Heart left ventricle (tissue), 16 donors: ENCODE measurements at regions not wholly inside any gene's neighbourhood (a gene's known extent, or its start where the extent isn't known, plus 50 kb on each side); places are given as distances from the start of the nearest gene placed in this dataset.

Experiments
- ATAC-seq, 4 donors: fragments of 200-7000 bp; cut with Tn5 transposase; one replicate each; pipeline ENCODE4 v1.9.1; 2020 to 2022; ENCODE audit warnings: moderate library complexity in 4 of 4, mild to moderate bottlenecking in 3 of 4, moderate number of reproducible peaks in 1 of 4
- DNase-seq, 5 donors: peaks; one replicate each; pipeline ENCODE4 v3.0.0-alpha.2; 2020
- H3K27ac ChIP-seq, 12 donors: fragments of 200-600 bp; sonication (generic) in 4 of 12; one replicate each; pipeline versions ENCODE4 v1.5.0 to v1.8.0; 2016 to 2022; ENCODE audit warnings: mild to moderate bottlenecking in 2 of 12
- H3K27me3 ChIP-seq, 9 donors: fragments of 200-600 bp; sonication (generic) in 2 of 9; one replicate each; pipeline versions ENCODE4 v1.5.1 to v1.8.0; 2016 to 2022; ENCODE audit warnings: mild to moderate bottlenecking in 3 of 9
- H3K36me3 ChIP-seq, 9 donors: fragments of 200-600 bp; sonication (generic) in 2 of 9; one replicate each; pipeline versions ENCODE4 v1.5.0 to v1.8.0; 2018 to 2022; ENCODE audit warnings: mild to moderate bottlenecking in 2 of 9
- H3K4me1 ChIP-seq, 12 donors: fragments of 200-600 bp; sonication (generic) in 4 of 12; one replicate each; pipeline versions ENCODE4 v1.5.0 to v1.8.0; 2016 to 2022; ENCODE audit warnings: mild to moderate bottlenecking in 3 of 12
- H3K4me3 ChIP-seq, 12 donors: fragments of 200-600 bp; sonication (generic) in 4 of 12; one replicate each; pipeline versions ENCODE4 v1.5.0 to v1.8.0; 2017 to 2022; ENCODE audit warnings: mild to moderate bottlenecking in 9 of 12, moderate library complexity in 4 of 12
- H3K9me3 ChIP-seq, 12 donors: fragments of 200-600 bp; sonication (generic) in 4 of 12; one replicate each; pipeline versions ENCODE4 v1.5.0 to v1.8.0; 2016 to 2022; ENCODE audit warnings: mild to moderate bottlenecking in 1 of 12
- POLR2A ChIP-seq, 2 donors: fragments of 450-650 bp; IDR thresholded peaks; one replicate each; pipeline ENCODE4 v1.6.1; 2017; ENCODE audit warnings: antibody characterized with exemption in 2 of 2, mild to moderate bottlenecking in 2 of 2, moderate library complexity in 2 of 2
- WGBS, 4 donors: extraction: QIAGEN DNeasy Blood & Tissue Kit in 2 of 4; methylation state at CpG; one replicate each; pipeline versions ENCODE4 v1.1.5 to v1.1.7; 2013 to 2018; 5-methylcytosine and 5-hydroxymethylcytosine counted together
- intact Hi-C, 10 donors: fragments of 100-400 bp; cut with DNase I; formaldehyde crosslinking; loops; one replicate each; pipeline versions ENCODE4 v1.11.1 to v1.14.2; 2022
- TF ChIP-seq, protein P1 (sequence below), 12 donors: fragments of 200-600 bp; sonication (generic) in 4 of 12; IDR thresholded peaks; one replicate each; pipeline versions ENCODE4 v1.5.0 to v1.8.0; 2018 to 2022; ENCODE audit warnings: antibody characterized with exemption in 12 of 12, mild to moderate bottlenecking in 5 of 12
- donor health status: ischemic (EF 13 %, LVEDD 7.1; RV severe dilation, severe dysfunction).
- donor health status: healthy with polysubstance abuse.
- donor health status: DM: no; HTN: yes; CAD: no.
- donor health status: DM: no; HTN: no; CAD: no.
- donor health status: ischemic (EF 25% LVEDD 6.9; RV normal size, moderate dysfunction).
- donor health status: ischemic (EF 25% LVEDD 5.7; RV mildly dilated, moderate dysfunction).
- donor health status: healthy.
- donor health status: DM: yes; HTN: yes; CAD: no.
- donor health status: ischemic (EF 35%, LVEDD 5.7; RV mildly dilated, moderate dysfunction).
- donor health status: nonischemic (EF 11% LVEDD 7.7; RV severe dilation, severe dysfunction).
- donor health status: DM: yes; HTN: yes; CAD: no.
- donor health status: PGD.
- donor health status: ischemic (EF 29% LVEDD 5.4; RV normal size, mild dysfunction).
- donor health status: nonischemic (EF 23%, LVEDD 6.1; RV moderate dilation, normal function).

GRCh38 chr18:70446063-70446462, 157.2 kb downstream of the SOCS6 start:
- no peaks in the 10 kb centered on the region for H3K27me3 ChIP-seq
- TF ChIP-seq, protein P1, sequence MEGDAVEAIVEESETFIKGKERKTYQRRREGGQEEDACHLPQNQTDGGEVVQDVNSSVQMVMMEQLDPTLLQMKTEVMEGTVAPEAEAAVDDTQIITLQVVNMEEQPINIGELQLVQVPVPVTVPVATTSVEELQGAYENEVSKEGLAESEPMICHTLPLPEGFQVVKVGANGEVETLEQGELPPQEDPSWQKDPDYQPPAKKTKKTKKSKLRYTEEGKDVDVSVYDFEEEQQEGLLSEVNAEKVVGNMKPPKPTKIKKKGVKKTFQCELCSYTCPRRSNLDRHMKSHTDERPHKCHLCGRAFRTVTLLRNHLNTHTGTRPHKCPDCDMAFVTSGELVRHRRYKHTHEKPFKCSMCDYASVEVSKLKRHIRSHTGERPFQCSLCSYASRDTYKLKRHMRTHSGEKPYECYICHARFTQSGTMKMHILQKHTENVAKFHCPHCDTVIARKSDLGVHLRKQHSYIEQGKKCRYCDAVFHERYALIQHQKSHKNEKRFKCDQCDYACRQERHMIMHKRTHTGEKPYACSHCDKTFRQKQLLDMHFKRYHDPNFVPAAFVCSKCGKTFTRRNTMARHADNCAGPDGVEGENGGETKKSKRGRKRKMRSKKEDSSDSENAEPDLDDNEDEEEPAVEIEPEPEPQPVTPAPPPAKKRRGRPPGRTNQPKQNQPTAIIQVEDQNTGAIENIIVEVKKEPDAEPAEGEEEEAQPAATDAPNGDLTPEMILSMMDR (IDR thresholded peaks at IDR 0.05), result no peak
- TF ChIP-seq POLR2A (IDR thresholded peaks at IDR 0.05), result no peak
- no peak for DNase-seq
- intact Hi-C loops, result no loop called here
- no peak overlapping the region for H3K4me3 ChIP-seq
- 66 to 73% (median 67%) methylated on average over 3 of the region's 3 CpGs for WGBS, 4 donors
- no peaks in the 10 kb centered on the region for H3K36me3 ChIP-seq
- H3K9me3 ChIP-seq, result peaks cover 0 to 26% (median 15%) of the 10 kb centered on the region in 12 donors
- no peak for ATAC-seq
- H3K27ac ChIP-seq, result no peak overlapping the region
- no peaks in the 10 kb centered on the region for H3K4me1 ChIP-seq

DNA sequence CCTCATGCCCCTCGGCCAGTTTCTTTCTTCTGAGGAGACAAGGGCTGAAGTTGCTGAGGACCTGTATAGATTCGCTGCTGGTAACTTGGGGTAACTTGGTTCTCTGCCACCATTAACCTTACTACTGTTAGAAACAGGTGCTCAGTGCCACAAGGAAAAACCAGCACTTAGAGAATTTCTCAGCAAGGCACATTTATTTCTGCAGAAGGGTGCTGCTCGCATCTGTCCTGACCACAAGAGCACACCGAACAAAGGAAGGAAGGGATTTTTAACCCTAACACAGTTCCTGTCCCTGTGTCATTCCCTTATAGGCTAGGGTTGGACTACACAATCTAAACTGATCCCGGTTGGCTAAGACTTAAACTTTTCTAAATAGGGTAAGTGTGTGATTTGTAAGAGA, 154.1 kb downstream of the SOCS6 start:
- ATAC-seq (no peak), DNase-seq (no peak)
- no peak for TF ChIP-seq POLR2A (IDR thresholded peaks at IDR 0.05)
- TF ChIP-seq, protein P1 (IDR thresholded peaks at IDR 0.05), result no peak
- intact Hi-C loops, result no loop called here
- no peaks in the 10 kb centered on the region for H3K4me1 ChIP-seq
- no peak overlapping the region for H3K27ac ChIP-seq
- H3K4me3 ChIP-seq, result no peak overlapping the region
- 82 to 98% (median 93%) methylated on average over 5 of the region's 5 CpGs for WGBS, 4 donors
- H3K36me3 ChIP-seq, result no peaks in the 10 kb centered on the region
- H3K27me3 ChIP-seq, result no peaks in the 10 kb centered on the region
- peaks cover 0 to 26% (median 15%) of the 10 kb centered on the region in 12 donors for H3K9me3 ChIP-seq

DNA sequence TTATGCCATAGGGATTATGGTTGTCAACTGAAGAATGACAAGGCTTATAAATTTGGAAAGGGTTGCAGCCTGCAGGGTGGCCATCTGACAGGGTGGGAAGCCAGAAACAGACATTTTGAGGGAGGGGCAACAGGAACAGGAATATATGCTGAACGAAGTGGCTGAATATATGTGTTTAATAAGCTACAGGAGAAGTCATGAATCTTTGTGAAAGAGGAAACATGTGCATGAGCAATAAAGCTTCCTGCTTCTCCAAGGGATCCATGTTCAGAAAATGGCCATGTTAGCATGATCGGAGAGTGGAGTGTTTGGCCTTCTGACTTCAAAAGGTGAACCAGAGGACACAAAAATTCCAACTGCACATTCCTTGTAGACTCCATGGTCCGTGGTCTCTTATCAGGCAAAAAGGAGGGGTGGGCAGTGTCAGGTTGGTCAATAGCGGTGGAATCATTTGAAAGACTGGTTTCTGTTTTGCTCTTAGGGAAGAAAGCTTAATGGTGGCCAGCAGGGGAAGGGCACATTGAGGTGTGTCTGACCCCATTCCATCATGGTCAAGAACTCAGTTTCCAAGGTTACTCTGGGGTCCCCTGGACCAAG, 144.1 kb downstream of the SOCS6 start:
- no peak overlapping the region for H3K27ac ChIP-seq
- no peaks in the 10 kb centered on the region for H3K27me3 ChIP-seq
- no peak overlapping the region for H3K4me3 ChIP-seq
- no peaks in the 10 kb centered on the region for H3K9me3 ChIP-seq
- H3K4me1 ChIP-seq, result no peaks in the 10 kb centered on the region
- intact Hi-C loops, result loop anchor here in 8 of 10 donors (2.0 to 10.0 kb wide), 6 partner anchors 138 to 236 kb away; partner anchors contain the start of gene SOCS6 (in 3 of the 8)
- no peak for ATAC-seq
- WGBS, 4 donors, result 63 to 70% (median 65%) methylated on average over 4 of the region's 4 CpGs
- no peak for DNase-seq
- no peak for TF ChIP-seq POLR2A (IDR thresholded peaks at IDR 0.05)
- TF ChIP-seq, protein P1 (IDR thresholded peaks at IDR 0.05), result no peak
- H3K36me3 ChIP-seq, result no peaks in the 10 kb centered on the region

GRCh38 chr18:70431203-70431624, 142.4 kb downstream of the SOCS6 start:
- intact Hi-C loops, result loop anchor here in 7 of 10 donors (5.0 to 10.0 kb wide), 5 partner anchors 136 to 234 kb away; partner anchors contain the start of gene SOCS6 (in 3 of the 7)
- Histone ChIP-seq H3K27me3 (no peaks in the 10 kb centered on the region), H3K4me1 (no peaks in the 10 kb centered on the region), H3K9me3 (no peaks in the 10 kb centered on the region), H3K36me3 (no peaks in the 10 kb centered on the region), H3K27ac (no peak overlapping the region), H3K4me3 (no peak overlapping the region)
- TF ChIP-seq, protein P1 (IDR thresholded peaks at IDR 0.05), result no peak
- TF ChIP-seq POLR2A (IDR thresholded peaks at IDR 0.05), result no peak
- DNase-seq (no peak), ATAC-seq (no peak)
- 68 to 83% (median 75%) methylated on average over 2 of the region's 2 CpGs for WGBS, 4 donors
